ENCODE measurements at regions not wholly inside any gene's neighbourhood (a gene's known extent, or its start where the extent isn't known, plus 50 kb on each side); places are given as distances from the start of the nearest gene placed in this dataset.

DNA sequence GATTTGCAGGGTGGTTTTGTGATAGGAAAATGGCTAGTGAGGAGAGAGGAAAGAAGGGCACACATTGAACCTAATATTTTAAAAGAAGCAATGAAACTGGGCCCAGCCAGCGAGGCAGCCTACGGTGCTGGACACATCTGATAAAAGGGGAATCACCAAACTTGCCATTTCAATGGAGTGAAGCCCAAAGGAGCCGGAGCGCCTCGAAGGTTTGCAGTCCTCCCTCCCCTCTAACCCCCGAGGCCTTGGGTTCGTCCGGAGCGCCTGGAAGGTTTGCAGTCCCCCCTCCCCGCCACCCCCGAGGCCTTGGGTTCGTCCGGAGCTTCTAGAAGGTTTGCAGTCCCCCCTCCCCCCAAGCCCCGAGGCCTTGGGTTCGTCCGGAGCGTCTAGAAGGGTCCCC lies 132.6 kb downstream of the TENT4A start:
- Histone ChIP-seq H3K36me3 (replicated peaks in 1 of 2; ENCODE audit: control insufficient read depth in 1 of 2, insufficient read depth in 2 of 2, low read length in 2 of 2) (no peaks in the 10 kb centered on the region), H3K27me3 (ENCODE audit: control insufficient read depth in 2 of 2, insufficient read depth in 2 of 2, low read length in 2 of 2) (no peaks in the 10 kb centered on the region), H3K4me3 (replicated peaks in 1 of 3; ENCODE audit: low read depth in 2 of 3, low read length in 3 of 3) (no peak overlapping the region), H2AFZ (ENCODE audit: insufficient read depth, low read depth, low read length, poor library complexity, severe bottlenecking) (no peak overlapping the region), H3K27ac (ENCODE audit: low read depth in 1 of 2, low read length in 2 of 2) (no peak overlapping the region), H3K4me1 (ENCODE audit: control insufficient read depth in 1 of 2, insufficient read depth in 2 of 2, low read length in 2 of 2) (no peaks in the 10 kb centered on the region), H3K9ac (ENCODE audit: insufficient read depth, low read length, poor library complexity, severe bottlenecking) (no peak overlapping the region), H3K79me2 (ENCODE audit: insufficient read depth, low read length) (no peaks in the 10 kb centered on the region), H3K9me3 (replicated peaks in 1 of 2; ENCODE audit: control insufficient read depth in 1 of 2, insufficient read depth in 1 of 2, low read length in 2 of 2) (peaks cover 10 to 13% of the 10 kb centered on the region in 2 donors), H4K20me1 (ENCODE audit: insufficient read depth, low read length) (no peaks in the 10 kb centered on the region), H3K4me2 (replicated peaks; ENCODE audit: extremely low read depth, low read length, poor library complexity, severe bottlenecking) (no peak overlapping the region)
- TF ChIP-seq, protein P1, sequence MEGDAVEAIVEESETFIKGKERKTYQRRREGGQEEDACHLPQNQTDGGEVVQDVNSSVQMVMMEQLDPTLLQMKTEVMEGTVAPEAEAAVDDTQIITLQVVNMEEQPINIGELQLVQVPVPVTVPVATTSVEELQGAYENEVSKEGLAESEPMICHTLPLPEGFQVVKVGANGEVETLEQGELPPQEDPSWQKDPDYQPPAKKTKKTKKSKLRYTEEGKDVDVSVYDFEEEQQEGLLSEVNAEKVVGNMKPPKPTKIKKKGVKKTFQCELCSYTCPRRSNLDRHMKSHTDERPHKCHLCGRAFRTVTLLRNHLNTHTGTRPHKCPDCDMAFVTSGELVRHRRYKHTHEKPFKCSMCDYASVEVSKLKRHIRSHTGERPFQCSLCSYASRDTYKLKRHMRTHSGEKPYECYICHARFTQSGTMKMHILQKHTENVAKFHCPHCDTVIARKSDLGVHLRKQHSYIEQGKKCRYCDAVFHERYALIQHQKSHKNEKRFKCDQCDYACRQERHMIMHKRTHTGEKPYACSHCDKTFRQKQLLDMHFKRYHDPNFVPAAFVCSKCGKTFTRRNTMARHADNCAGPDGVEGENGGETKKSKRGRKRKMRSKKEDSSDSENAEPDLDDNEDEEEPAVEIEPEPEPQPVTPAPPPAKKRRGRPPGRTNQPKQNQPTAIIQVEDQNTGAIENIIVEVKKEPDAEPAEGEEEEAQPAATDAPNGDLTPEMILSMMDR (IDR thresholded peaks at IDR 0.05) = no peak
- no peak overlapping the region for H3K27ac Mint-ChIP-seq
- H3K36me3 Mint-ChIP-seq = no peaks in the 10 kb centered on the region
- 100% methylated on average over 3 of the region's 17 CpGs for WGBS (ENCODE audit: insufficient coverage)
- no peak overlapping the region for H3K4me3 Mint-ChIP-seq
- no peak for DNase-seq
- intact Hi-C loops (cut with micrococcal nuclease) = no loop called here
- no peaks in the 10 kb centered on the region for H3K4me1 Mint-ChIP-seq
- peaks cover 6 to 20% (median 13%) of the 10 kb centered on the region in 7 donors for H3K9me3 Mint-ChIP-seq
- peaks cover 0 to 2% (median 0%) of the 10 kb centered on the region in 3 donors for H3K27me3 Mint-ChIP-seq (ENCODE audit: low read depth in 3 of 3)

GRCh38 chr5:6847870-6848269 lies 134.6 kb downstream of the TENT4A start:
- Histone ChIP-seq H3K4me2 (replicated peaks; ENCODE audit: extremely low read depth, low read length, poor library complexity, severe bottlenecking) (no peak overlapping the region), H3K27me3 (ENCODE audit: control insufficient read depth in 2 of 2, insufficient read depth in 2 of 2, low read length in 2 of 2) (no peaks in the 10 kb centered on the region), H4K20me1 (ENCODE audit: insufficient read depth, low read length) (no peaks in the 10 kb centered on the region), H2AFZ (ENCODE audit: insufficient read depth, low read depth, low read length, poor library complexity, severe bottlenecking) (no peak overlapping the region), H3K4me3 (replicated peaks in 1 of 3; ENCODE audit: low read depth in 2 of 3, low read length in 3 of 3) (no peak overlapping the region), H3K27ac (ENCODE audit: low read depth in 1 of 2, low read length in 2 of 2) (no peak overlapping the region), H3K36me3 (replicated peaks in 1 of 2; ENCODE audit: control insufficient read depth in 1 of 2, insufficient read depth in 2 of 2, low read length in 2 of 2) (no peaks in the 10 kb centered on the region), H3K9me3 (replicated peaks in 1 of 2; ENCODE audit: control insufficient read depth in 1 of 2, insufficient read depth in 1 of 2, low read length in 2 of 2) (peaks cover 23 to 30% of the 10 kb centered on the region in 2 donors), H3K79me2 (ENCODE audit: insufficient read depth, low read length) (no peaks in the 10 kb centered on the region), H3K9ac (ENCODE audit: insufficient read depth, low read length, poor library complexity, severe bottlenecking) (no peak overlapping the region), H3K4me1 (ENCODE audit: control insufficient read depth in 1 of 2, insufficient read depth in 2 of 2, low read length in 2 of 2) (no peaks in the 10 kb centered on the region)
- no peak for DNase-seq
- Mint-ChIP-seq H3K27ac (peak overlapping the region in 1 of 7 donors; percentile 37), H3K9me3 (peaks cover 9 to 26% (median 23%) of the 10 kb centered on the region in 7 donors), H3K4me3 (no peak overlapping the region), H3K36me3 (no peaks in the 10 kb centered on the region), H3K27me3 (ENCODE audit: low read depth in 3 of 3) (peaks cover 0 to 2% (median 0%) of the 10 kb centered on the region in 3 donors), H3K4me1 (no peaks in the 10 kb centered on the region)
- TF ChIP-seq, protein P1 (IDR thresholded peaks at IDR 0.05) = no peak
- intact Hi-C loops (cut with micrococcal nuclease) = no loop called here
- WGBS (ENCODE audit: insufficient coverage) = 100% methylated on average over 3 of the region's 6 CpGs
